ENCODE measurements at regions not wholly inside any gene's neighbourhood (a gene's known extent, or its start where the extent isn't known, plus 50 kb on each side); places are given as distances from the start of the nearest gene placed in this dataset.

- TF ChIP-seq, protein P1, sequence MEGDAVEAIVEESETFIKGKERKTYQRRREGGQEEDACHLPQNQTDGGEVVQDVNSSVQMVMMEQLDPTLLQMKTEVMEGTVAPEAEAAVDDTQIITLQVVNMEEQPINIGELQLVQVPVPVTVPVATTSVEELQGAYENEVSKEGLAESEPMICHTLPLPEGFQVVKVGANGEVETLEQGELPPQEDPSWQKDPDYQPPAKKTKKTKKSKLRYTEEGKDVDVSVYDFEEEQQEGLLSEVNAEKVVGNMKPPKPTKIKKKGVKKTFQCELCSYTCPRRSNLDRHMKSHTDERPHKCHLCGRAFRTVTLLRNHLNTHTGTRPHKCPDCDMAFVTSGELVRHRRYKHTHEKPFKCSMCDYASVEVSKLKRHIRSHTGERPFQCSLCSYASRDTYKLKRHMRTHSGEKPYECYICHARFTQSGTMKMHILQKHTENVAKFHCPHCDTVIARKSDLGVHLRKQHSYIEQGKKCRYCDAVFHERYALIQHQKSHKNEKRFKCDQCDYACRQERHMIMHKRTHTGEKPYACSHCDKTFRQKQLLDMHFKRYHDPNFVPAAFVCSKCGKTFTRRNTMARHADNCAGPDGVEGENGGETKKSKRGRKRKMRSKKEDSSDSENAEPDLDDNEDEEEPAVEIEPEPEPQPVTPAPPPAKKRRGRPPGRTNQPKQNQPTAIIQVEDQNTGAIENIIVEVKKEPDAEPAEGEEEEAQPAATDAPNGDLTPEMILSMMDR (IDR thresholded peaks at IDR 0.05) = no peak
- TF ChIP-seq EP300 (IDR thresholded peaks at IDR 0.05) = no peak
These were observed 54.0 kb upstream of the MRPS6 start for GRCh38 chr21:34019402-34019801.
